HepG2 (cell line): ENCODE measurements at regions not wholly inside any gene's neighbourhood (a gene's known extent, or its start where the extent isn't known, plus 50 kb on each side); places are given as distances from the start of the nearest gene placed in this dataset.

Experiments
- ATAC-seq: fragments of 200-7000 bp; cut with Tn5 transposase; 3 replicates; pipeline ENCODE4 v1.9.1; 2020; ENCODE audit warnings: mild to moderate bottlenecking, moderate library complexity
- BruUV-seq: library from RNA; stranded (reverse); fragments of 400-500 nt; replicated peaks from 2 replicates; lab custom pipeline; 2021; lab: Mats Ljungman, UMichigan
- CTCF ChIA-PET: fragments of 300-600 bp; formaldehyde crosslinking; extraction: SDS; loops from one replicate; lab custom pipeline; 2021; ENCODE audit warnings: low total read pairs, inconsistent platforms, low intra/inter-chr PET ratio; lab: Yijun Ruan, JAX
- POLR2A ChIA-PET: fragments of 350-600 bp; sonication (Branson Sonifier 250); formaldehyde crosslinking; loops from one replicate; lab custom pipeline; 2020; ENCODE audit warnings: antibody characterized with exemption, inconsistent platforms; lab: Yijun Ruan, JAX
- DNase-seq: peaks from one replicate; pipeline ENCODE4 v3.0.0-alpha.2; 2015; ENCODE audit warnings: low spot score
- FAIRE-seq: peaks from 3 replicates; lab custom pipeline; 2011; peaks lifted over from hg19 to GRCh38; lab: Jason Lieb, UNC
- H2AFZ ChIP-seq: one replicate; pipeline ENCODE4 v1.6.1; 2011; ENCODE audit warnings: low read length, inconsistent platforms
- H3K27ac ChIP-seq: fragments of 300-600 bp; 3 replicates; pipeline ENCODE4 v1.8.0; 2011; ENCODE audit warnings: mixed run types, mild to moderate bottlenecking, mixed read lengths, low read length, inconsistent platforms; ENCODE audit not compliant: insufficient read depth; ENCODE audit errors: extremely low read length
- H3K27me3 ChIP-seq, 2 experiments: fragments of 200-600 bp in 1 of 2; 2 replicates in 1 of 2; 3 replicates in 1 of 2; pipeline versions ENCODE4 v1.6.0 to v1.8.0; 2011; ENCODE audit warnings: low read length in 2 of 2, mild to moderate bottlenecking in 2 of 2, moderate library complexity in 2 of 2, inconsistent platforms in 1 of 2; ENCODE audit not compliant: insufficient read depth in 2 of 2, control insufficient read depth in 1 of 2
- H3K36me3 ChIP-seq, 2 experiments: fragments of 200-600 bp in 1 of 2; replicated peaks in 1 of 2; 2 replicates in 1 of 2; 3 replicates in 1 of 2; pipeline versions ENCODE4 v1.5.1 to v1.8.0; 2011; ENCODE audit warnings: low read length in 2 of 2, inconsistent platforms in 1 of 2; ENCODE audit not compliant: insufficient read depth in 2 of 2, control insufficient read depth in 1 of 2
- H3K4me1 ChIP-seq: 2 replicates; pipeline ENCODE4 v1.5.1; 2012; ENCODE audit warnings: low read length, inconsistent platforms; ENCODE audit not compliant: insufficient read depth
- H3K4me2 ChIP-seq: 2 replicates; pipeline ENCODE4 v1.6.0; 2011; ENCODE audit warnings: low read depth, low read length, inconsistent platforms
- H3K4me3 ChIP-seq, 3 experiments: fragments of 200-600 bp in 1 of 3; sonication (generic), shearing (Covaris generic) in 1 of 3; replicated peaks in 1 of 3; 2 replicates each; pipeline ENCODE4 v1.5.1; 2011 to 2016; ENCODE audit warnings: low read length in 3 of 3, inconsistent platforms in 2 of 3, low read depth in 2 of 3, mild to moderate bottlenecking in 2 of 3, control low read depth in 1 of 3, mixed read lengths in 1 of 3; ENCODE audit not compliant: insufficient read depth in 1 of 3
- H3K79me2 ChIP-seq: one replicate; pipeline ENCODE4 v1.6.1; 2011; ENCODE audit warnings: low read length, inconsistent platforms; ENCODE audit not compliant: insufficient read depth
- H3K9ac ChIP-seq: 2 replicates; pipeline ENCODE4 v1.6.0; 2011; ENCODE audit warnings: mild to moderate bottlenecking, low read depth, low read length, inconsistent platforms; ENCODE audit not compliant: insufficient read depth
- H3K9me3 ChIP-seq: 2 replicates; pipeline ENCODE4 v1.5.1; 2012; ENCODE audit warnings: mild to moderate bottlenecking, low read length
- H4K20me1 ChIP-seq: 2 replicates; pipeline ENCODE4 v1.6.0; 2011; ENCODE audit warnings: inconsistent platforms, mild to moderate bottlenecking, low read length, moderate library complexity; ENCODE audit not compliant: insufficient read depth
- ATRX ChIP-seq: sonication (generic); formaldehyde crosslinking; IDR thresholded peaks from 2 replicates; pipeline ENCODE4 v1.4.0; 2020; ENCODE audit warnings: missing genetic modification reagents, borderline replicate concordance
- KDM3A ChIP-seq: IDR thresholded peaks from 2 replicates; pipeline ENCODE4 v1.6.1; 2018; ENCODE audit warnings: low read depth, missing compliant biosample characterization
- MAF1 ChIP-seq: sonication (generic); formaldehyde crosslinking; IDR thresholded peaks from 2 replicates; pipeline ENCODE4 v1.5.0; 2020; ENCODE audit warnings: missing genetic modification reagents, borderline replicate concordance
- NFE2L2 ChIP-seq: fragments of 150-350 bp; IDR thresholded peaks from 2 replicates; pipeline ENCODE4 v1.6.1; 2014; ENCODE audit warnings: low read length
- NR2F6 ChIP-seq, 2 experiments: IDR thresholded peaks; 2 replicates each; pipeline ENCODE4 v1.6.1; 2016; ENCODE audit warnings: antibody characterized with exemption in 1 of 2, mild to moderate bottlenecking in 1 of 2
- SRSF1 ChIP-seq: fragments of 200-400 bp; formaldehyde crosslinking; optimal IDR thresholded peaks from 2 replicates; pipeline ENCODE3; 2017; ENCODE audit warnings: mild to moderate bottlenecking, low read depth, low read length, moderate library complexity
- TBX3 ChIP-seq: fragments of 450-650 bp; IDR thresholded peaks from 2 replicates; pipeline ENCODE4 v1.6.1; 2017; ENCODE audit warnings: antibody characterized with exemption, mild to moderate bottlenecking, inconsistent platforms, borderline replicate concordance
- ZNF30 ChIP-seq: sonication (generic); formaldehyde crosslinking; IDR thresholded peaks from 2 replicates; pipeline ENCODE4 v1.5.0; 2020; ENCODE audit warnings: mild to moderate bottlenecking, missing genetic modification reagents
- ZNF563 ChIP-seq: sonication (generic); formaldehyde crosslinking; IDR thresholded peaks from 2 replicates; pipeline ENCODE4 v1.8.0; 2022; ENCODE audit warnings: mild to moderate bottlenecking, moderate library complexity, missing genetic modification reagents
- ZNF713 ChIP-seq: sonication (generic); formaldehyde crosslinking; IDR thresholded peaks from 2 replicates; pipeline ENCODE4 v1.4.0; 2020; ENCODE audit warnings: mild to moderate bottlenecking, missing genetic modification reagents
- ZNF766 ChIP-seq: sonication (generic); formaldehyde crosslinking; IDR thresholded peaks from 2 replicates; pipeline ENCODE4 v1.5.0; 2020; ENCODE audit warnings: missing genetic modification reagents, borderline replicate concordance
- WGBS: methylation state at CpG from one replicate; pipeline ENCODE4 v1.1.6; 2017; ENCODE audit warnings: low lambda C conversion rate; 5-methylcytosine and 5-hydroxymethylcytosine counted together
- in situ Hi-C: cut with HindIII; loops from 2 replicates; pipeline ENCODE4 v1.10.0; 2017; ENCODE audit warnings: low pct_unique_long_range_greater_than_20kb; ENCODE audit not compliant: extremely low pct_ligation_motif_present
- intact Hi-C: fragments of 100-400 bp; cut with micrococcal nuclease; formaldehyde crosslinking; loops from one replicate; pipeline ENCODE4 v1.10.0; 2022; ENCODE audit not compliant: unreplicated experiment
- TF ChIP-seq, protein P1 (sequence below): sonication (generic); formaldehyde crosslinking; IDR thresholded peaks from 2 replicates; pipeline ENCODE4 v1.4.0; 2020; ENCODE audit warnings: missing genetic modification reagents
- TF ChIP-seq, protein P2 (sequence below): sonication (generic); formaldehyde crosslinking; IDR thresholded peaks from 2 replicates; pipeline ENCODE4 v1.4.0; 2020; ENCODE audit warnings: mild to moderate bottlenecking, missing genetic modification reagents

DNA sequence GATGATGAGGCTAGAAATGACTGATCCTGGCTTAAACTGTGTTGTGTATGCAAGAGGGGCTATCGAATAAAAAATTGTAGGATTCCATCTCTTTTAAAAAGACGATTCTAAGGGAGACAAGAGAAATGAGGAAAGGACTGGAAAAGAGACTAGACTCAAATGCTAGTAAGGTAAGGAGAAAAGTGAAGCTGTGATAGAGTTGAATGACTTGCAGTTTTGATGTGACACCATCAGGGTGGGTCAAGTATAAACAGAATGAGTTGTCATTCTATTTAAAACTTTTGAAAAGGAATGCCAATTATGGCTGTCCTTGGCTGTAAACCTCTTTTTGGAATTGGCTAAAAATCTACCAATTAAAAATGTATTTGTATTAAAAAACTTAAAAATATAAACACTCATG, 184.5 kb upstream of the PHF14 start:
- TF ChIP-seq MAF1 (CRISPR knock-in tag) = no peak
- peak; percentile 64 for TF ChIP-seq NFE2L2
- H3K4me3 ChIP-seq = no peak overlapping the region
- no peak for FAIRE-seq
- H3K36me3 ChIP-seq = no peaks in the 10 kb centered on the region
- H3K4me1 ChIP-seq = no peaks in the 10 kb centered on the region
- no peak for DNase-seq
- no peaks in the 10 kb centered on the region for H3K79me2 ChIP-seq
- H3K9ac ChIP-seq = no peak overlapping the region
- no peak overlapping the region for H3K27ac ChIP-seq
- no peak for ATAC-seq
- H3K27me3 ChIP-seq = no peaks in the 10 kb centered on the region
- no TSS peak for BruUV-seq
- no peaks in the 10 kb centered on the region for H4K20me1 ChIP-seq
- no peak overlapping the region for H2AFZ ChIP-seq
- CTCF ChIA-PET = no interaction called here
- H3K4me2 ChIP-seq = no peak overlapping the region
- H3K9me3 ChIP-seq = no peaks in the 10 kb centered on the region
- POLR2A ChIA-PET = no interaction called here
- in situ Hi-C loops (no loop called here), intact Hi-C loops (no loop called here)
- 0% methylated on average over 2 of the region's 2 CpGs for WGBS

DNA sequence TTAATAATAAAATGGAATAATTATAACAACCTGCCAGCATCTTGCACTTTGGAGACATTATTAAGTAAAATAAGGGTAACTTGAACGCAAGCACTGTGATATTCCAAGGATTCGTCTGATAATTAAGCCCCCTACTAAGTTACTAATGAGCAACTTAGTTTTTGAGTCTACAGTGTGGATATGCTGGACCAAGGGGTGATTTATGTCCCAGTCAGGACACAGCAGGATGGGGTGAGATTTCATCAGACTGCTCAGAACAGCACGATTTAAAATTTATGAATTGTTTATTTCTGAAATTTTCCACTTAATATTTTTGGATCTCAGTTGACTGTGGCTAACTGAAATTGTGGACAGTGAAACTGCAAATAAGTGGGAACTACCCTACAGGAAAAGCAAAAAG, 182.8 kb upstream of the PHF14 start:
- CTCF ChIA-PET = no interaction called here
- DNase-seq = no peak
- WGBS = 15% methylated on average over 3 of the region's 3 CpGs
- TF ChIP-seq, protein P1, sequence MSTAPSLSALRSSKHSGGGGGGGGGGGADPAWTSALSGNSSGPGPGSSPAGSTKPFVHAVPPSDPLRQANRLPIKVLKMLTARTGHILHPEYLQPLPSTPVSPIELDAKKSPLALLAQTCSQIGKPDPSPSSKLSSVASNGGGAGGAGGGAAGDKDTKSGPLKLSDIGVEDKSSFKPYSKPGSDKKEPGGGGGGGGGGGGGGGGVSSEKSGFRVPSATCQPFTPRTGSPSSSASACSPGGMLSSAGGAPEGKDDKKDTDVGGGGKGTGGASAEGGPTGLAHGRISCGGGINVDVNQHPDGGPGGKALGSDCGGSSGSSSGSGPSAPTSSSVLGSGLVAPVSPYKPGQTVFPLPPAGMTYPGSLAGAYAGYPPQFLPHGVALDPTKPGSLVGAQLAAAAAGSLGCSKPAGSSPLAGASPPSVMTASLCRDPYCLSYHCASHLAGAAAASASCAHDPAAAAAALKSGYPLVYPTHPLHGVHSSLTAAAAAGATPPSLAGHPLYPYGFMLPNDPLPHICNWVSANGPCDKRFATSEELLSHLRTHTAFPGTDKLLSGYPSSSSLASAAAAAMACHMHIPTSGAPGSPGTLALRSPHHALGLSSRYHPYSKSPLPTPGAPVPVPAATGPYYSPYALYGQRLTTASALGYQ (CRISPR knock-in tag) = no peak
- TF ChIP-seq KDM3A (CRISPR knock-in tag) = no peak
- TF ChIP-seq NR2F6 (IDR thresholded peaks at IDR 0.05) = no peak
- TF ChIP-seq NR2F6 (CRISPR knock-in tag; IDR thresholded peaks at IDR 0.05) = no peak
- no peak for TF ChIP-seq ZNF30 (CRISPR knock-in tag)
- TF ChIP-seq, protein P2, sequence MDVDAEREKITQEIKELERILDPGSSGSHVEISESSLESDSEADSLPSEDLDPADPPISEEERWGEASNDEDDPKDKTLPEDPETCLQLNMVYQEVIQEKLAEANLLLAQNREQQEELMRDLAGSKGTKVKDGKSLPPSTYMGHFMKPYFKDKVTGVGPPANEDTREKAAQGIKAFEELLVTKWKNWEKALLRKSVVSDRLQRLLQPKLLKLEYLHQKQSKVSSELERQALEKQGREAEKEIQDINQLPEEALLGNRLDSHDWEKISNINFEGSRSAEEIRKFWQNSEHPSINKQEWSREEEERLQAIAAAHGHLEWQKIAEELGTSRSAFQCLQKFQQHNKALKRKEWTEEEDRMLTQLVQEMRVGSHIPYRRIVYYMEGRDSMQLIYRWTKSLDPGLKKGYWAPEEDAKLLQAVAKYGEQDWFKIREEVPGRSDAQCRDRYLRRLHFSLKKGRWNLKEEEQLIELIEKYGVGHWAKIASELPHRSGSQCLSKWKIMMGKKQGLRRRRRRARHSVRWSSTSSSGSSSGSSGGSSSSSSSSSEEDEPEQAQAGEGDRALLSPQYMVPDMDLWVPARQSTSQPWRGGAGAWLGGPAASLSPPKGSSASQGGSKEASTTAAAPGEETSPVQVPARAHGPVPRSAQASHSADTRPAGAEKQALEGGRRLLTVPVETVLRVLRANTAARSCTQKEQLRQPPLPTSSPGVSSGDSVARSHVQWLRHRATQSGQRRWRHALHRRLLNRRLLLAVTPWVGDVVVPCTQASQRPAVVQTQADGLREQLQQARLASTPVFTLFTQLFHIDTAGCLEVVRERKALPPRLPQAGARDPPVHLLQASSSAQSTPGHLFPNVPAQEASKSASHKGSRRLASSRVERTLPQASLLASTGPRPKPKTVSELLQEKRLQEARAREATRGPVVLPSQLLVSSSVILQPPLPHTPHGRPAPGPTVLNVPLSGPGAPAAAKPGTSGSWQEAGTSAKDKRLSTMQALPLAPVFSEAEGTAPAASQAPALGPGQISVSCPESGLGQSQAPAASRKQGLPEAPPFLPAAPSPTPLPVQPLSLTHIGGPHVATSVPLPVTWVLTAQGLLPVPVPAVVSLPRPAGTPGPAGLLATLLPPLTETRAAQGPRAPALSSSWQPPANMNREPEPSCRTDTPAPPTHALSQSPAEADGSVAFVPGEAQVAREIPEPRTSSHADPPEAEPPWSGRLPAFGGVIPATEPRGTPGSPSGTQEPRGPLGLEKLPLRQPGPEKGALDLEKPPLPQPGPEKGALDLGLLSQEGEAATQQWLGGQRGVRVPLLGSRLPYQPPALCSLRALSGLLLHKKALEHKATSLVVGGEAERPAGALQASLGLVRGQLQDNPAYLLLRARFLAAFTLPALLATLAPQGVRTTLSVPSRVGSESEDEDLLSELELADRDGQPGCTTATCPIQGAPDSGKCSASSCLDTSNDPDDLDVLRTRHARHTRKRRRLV = no peak
- no peak for TF ChIP-seq TBX3
- no peak for TF ChIP-seq ZNF766 (CRISPR knock-in tag)
- no peak for TF ChIP-seq ZNF563 (CRISPR knock-in tag)
- no peak for TF ChIP-seq ATRX (CRISPR knock-in tag)
- no peak for TF ChIP-seq SRSF1
- TF ChIP-seq ZNF713 (CRISPR knock-in tag) = no peak

More for the DNA sequence above, 182.8 kb upstream of the PHF14 start:
- no peak for FAIRE-seq
- H3K79me2 ChIP-seq = no peaks in the 10 kb centered on the region
- in situ Hi-C loops = no loop called here
- no peaks in the 10 kb centered on the region for H3K4me1 ChIP-seq
- H3K9ac ChIP-seq = no peak overlapping the region
- H3K27me3 ChIP-seq = no peaks in the 10 kb centered on the region
- H3K36me3 ChIP-seq = no peaks in the 10 kb centered on the region
- intact Hi-C loops = no loop called here
- no peak overlapping the region for H2AFZ ChIP-seq
- H4K20me1 ChIP-seq = no peaks in the 10 kb centered on the region
- ATAC-seq = no peak
- no peak overlapping the region for H3K27ac ChIP-seq
- BruUV-seq = no TSS peak
- H3K4me3 ChIP-seq = no peak overlapping the region
- H3K4me2 ChIP-seq = no peak overlapping the region
- POLR2A ChIA-PET = no interaction called here
- H3K9me3 ChIP-seq = no peaks in the 10 kb centered on the region
